Epithelial cell of proximal tubule (primary cell): ENCODE measurements at regions not wholly inside any gene's neighbourhood (a gene's known extent, or its start where the extent isn't known, plus 50 kb on each side); places are given as distances from the start of the nearest gene placed in this dataset.

ENCODE experiments used
- DNase-seq: peaks from one replicate; pipeline ENCODE4 v3.0.0-alpha.2; 2011; ENCODE audit warnings: low read depth
- H3K4me3 ChIP-seq: 2 replicates; pipeline ENCODE4 v1.5.1; 2011; ENCODE audit warnings: low read depth, mild to moderate bottlenecking, low read length
- CTCF ChIP-seq: conservative IDR thresholded peaks from 2 replicates; pipeline ENCODE4 v1.5.1; 2012; ENCODE audit warnings: low read depth, mild to moderate bottlenecking, low read length

- TF ChIP-seq CTCF, result no peak
- no peak overlapping the region for H3K4me3 ChIP-seq
- no peak for DNase-seq
These were observed 230.4 kb upstream of the BMPER start for GRCh38 chr7:33674804-33675411.

DNA sequence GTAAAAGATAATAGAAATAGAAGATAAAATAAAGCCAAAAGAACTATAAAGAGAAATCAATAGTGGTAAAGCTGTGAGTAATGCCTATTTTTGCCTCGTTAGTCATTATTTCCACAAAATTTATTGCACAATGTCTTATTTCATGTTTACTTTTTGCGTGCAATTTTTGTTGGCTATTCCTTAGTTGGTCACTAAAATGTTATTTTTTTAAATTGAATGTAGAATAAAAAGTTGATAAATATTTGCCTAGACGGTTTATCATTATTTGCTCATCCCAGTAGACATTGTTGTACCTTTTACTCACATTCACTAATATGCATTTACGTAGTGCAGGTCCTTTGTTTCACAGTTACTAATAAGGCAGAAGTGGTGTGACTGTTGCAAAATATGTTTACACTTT is 227.8 kb upstream of the BMPER start:
- no peak overlapping the region for H3K4me3 ChIP-seq
- no peak for TF ChIP-seq CTCF
- DNase-seq, result no peak

- DNase-seq, result no peak
- no peak for TF ChIP-seq CTCF
- no peak overlapping the region for H3K4me3 ChIP-seq
These were observed 226.6 kb upstream of the BMPER start for GRCh38 chr7:33678569-33679335.

- TF ChIP-seq CTCF, result no peak
- no peak for DNase-seq
- no peak overlapping the region for H3K4me3 ChIP-seq
These were observed 224.7 kb upstream of the BMPER start for GRCh38 chr7:33680682-33681081.

GRCh38 chr7:33685503-33685902 is 219.8 kb upstream of the BMPER start:
- DNase-seq, result no peak
- TF ChIP-seq CTCF, result no peak

DNA sequence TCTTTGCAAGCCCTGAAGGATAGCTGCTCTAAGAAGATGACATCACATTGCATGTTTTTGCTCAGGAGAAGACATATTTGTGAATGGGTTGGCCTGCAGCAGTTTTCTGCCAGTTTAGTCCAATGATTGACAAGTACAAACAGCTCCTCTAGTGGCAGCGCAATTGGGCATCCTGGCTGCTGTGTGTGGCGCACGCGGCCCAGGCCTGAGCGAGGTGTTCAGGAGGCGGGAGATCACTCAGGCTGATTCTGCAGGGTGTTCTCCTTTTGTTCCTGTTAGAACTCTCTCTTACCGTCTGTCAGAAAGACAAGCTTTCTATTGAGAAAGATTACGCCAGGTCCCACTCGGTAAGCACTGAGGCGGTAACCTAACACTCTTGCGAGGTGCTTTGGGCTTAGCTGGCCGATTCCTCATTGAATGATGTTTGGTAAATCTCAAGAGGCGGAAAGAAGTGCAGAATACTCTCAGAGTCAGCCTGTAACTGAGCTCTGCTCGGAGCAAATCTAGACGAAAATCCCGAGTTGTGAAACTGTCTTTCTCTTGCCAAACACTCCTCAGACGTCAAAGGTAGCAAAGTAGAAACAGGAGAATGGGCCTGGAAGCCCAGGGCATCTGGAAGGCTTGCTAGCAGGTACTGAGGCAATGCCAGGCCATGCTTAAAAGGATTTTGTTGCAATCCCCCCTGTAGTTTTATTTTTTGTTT is 219.2 kb upstream of the BMPER start:
- no peak for DNase-seq
- H3K4me3 ChIP-seq, result no peak overlapping the region
- no peak for TF ChIP-seq CTCF

More at GRCh38 chr7:33685503-33685902, 219.8 kb upstream of the BMPER start:
- H3K4me3 ChIP-seq, result no peak overlapping the region
